SJCRH30 (cell line): ENCODE measurements at regions not wholly inside any gene's neighbourhood (a gene's known extent, or its start where the extent isn't known, plus 50 kb on each side); places are given as distances from the start of the nearest gene placed in this dataset.

ENCODE experiments used
- DNase-seq, 2 experiments: peaks; one replicate each; pipeline ENCODE4 v3.0.0-alpha.2; 2015 to 2020
- H3K27ac ChIP-seq: fragments of 250-450 bp; sonication (Bioruptor Pico); 2 replicates; pipeline ENCODE4 v1.5.1; 2020; ENCODE audit warnings: mild to moderate bottlenecking, moderate library complexity
- H3K27me3 ChIP-seq: fragments of 250-450 bp; sonication (Bioruptor Pico); 2 replicates; pipeline ENCODE4 v1.5.1; 2020; ENCODE audit warnings: mild to moderate bottlenecking, moderate library complexity
- H3K36me3 ChIP-seq: fragments of 250-450 bp; sonication (Bioruptor Pico); 2 replicates; pipeline ENCODE4 v1.5.1; 2020; ENCODE audit warnings: mild to moderate bottlenecking, moderate library complexity
- H3K4me1 ChIP-seq: fragments of 250-450 bp; sonication (Bioruptor Pico); 2 replicates; pipeline ENCODE4 v1.5.1; 2020; ENCODE audit warnings: mild to moderate bottlenecking, moderate library complexity
- H3K4me3 ChIP-seq: fragments of 250-450 bp; sonication (Bioruptor Pico); 2 replicates; pipeline ENCODE4 v1.5.1; 2020; ENCODE audit warnings: mild to moderate bottlenecking, moderate library complexity
- H3K9me3 ChIP-seq: fragments of 250-450 bp; sonication (Bioruptor Pico); replicated peaks from 2 replicates; pipeline ENCODE4 v1.5.1; 2020; ENCODE audit warnings: mild to moderate bottlenecking, moderate library complexity

DNA sequence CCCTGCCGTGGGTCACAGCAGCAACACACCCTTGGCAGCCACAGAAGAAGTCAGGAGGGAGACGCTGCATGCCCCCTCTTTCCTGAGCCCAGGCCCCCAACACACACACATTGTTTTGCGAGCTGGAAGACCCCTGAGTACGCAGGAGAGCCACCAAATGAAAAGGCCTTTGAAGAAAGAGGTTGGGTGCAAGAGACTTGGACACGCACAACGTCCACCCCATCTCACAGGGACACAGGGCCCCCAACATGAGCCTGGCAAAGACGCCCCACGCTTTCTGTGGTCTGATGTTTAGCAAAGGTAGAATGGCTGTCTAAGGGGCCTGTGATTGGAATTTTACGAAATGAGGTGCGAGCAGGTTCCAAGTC lies 185.0 kb downstream of the TTLL2 start:
- no peak for DNase-seq
- Histone ChIP-seq H3K36me3 (no peaks in the 10 kb centered on the region), H3K27ac (no peak overlapping the region), H3K9me3 (no peaks in the 10 kb centered on the region), H3K4me1 (no peaks in the 10 kb centered on the region), H3K27me3 (no peaks in the 10 kb centered on the region), H3K4me3 (no peak overlapping the region)

DNA sequence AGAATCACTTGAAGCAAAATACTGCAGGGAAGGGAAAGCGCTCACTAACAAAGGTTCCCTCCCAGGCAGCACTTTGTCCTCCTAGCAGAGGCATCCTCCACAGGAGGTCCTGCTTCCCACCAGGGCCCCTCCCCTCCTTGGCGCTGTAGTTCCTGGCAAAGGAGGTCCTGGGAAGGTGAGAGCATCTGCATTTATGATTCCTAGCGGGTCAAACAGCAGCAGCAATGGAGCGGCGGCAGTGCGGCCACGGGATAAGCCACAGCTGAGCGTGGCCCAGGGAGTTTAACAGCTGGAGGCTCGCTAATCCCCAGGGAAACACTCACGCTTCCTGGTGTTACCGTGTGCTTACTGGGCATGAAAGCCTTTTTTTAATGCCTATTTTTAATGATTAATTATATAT lies 185.8 kb downstream of the TTLL2 start:
- no peaks in the 10 kb centered on the region for H3K36me3 ChIP-seq
- no peaks in the 10 kb centered on the region for H3K4me1 ChIP-seq
- H3K27ac ChIP-seq, result no peak overlapping the region
- H3K27me3 ChIP-seq, result no peaks in the 10 kb centered on the region
- peak; percentile 66 to 82 for DNase-seq
- 0 out of 2 replicates have a peak, but pooled peaks cover 3% of the 10 kb centered on the region for H3K9me3 ChIP-seq
- H3K4me3 ChIP-seq, result no peak overlapping the region

DNA sequence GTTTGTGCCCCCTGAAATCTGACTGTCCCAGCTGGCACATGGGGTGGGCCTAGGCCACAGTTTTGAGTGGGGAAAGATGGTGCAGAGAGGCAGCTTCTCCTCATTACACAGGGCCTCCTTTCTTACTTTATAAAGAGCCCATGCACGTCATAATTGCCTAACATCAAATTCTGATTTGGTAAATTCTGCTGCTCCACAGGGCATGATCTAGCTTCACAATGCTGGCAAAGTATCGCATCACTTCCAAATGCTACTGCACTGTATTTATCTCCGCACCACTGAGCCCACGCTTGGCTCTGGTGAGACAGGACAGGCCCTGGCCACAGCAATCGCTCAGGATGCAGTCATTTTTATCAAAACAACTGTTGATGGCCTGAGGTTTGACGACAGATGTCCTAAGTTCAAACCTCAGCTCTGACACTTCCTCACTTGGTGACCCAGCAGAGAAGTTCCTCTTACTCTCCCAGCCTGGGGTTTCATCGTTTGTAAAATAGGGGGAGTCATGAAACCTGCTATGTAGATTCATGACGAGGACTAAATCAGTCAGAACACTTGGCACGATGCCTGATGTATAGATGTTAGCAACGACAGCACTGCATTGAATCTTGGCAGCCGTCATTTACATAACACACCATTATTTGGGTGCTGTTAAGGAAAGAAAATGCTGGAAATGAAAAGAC lies 187.9 kb downstream of the TTLL2 start:
- Histone ChIP-seq H3K4me3 (no peak overlapping the region), H3K27ac (no peak overlapping the region), H3K27me3 (no peaks in the 10 kb centered on the region), H3K4me1 (no peaks in the 10 kb centered on the region), H3K36me3 (no peaks in the 10 kb centered on the region), H3K9me3 (0 out of 2 replicates have a peak, but pooled peaks cover 4% of the 10 kb centered on the region)
- DNase-seq, result no peak

DNA sequence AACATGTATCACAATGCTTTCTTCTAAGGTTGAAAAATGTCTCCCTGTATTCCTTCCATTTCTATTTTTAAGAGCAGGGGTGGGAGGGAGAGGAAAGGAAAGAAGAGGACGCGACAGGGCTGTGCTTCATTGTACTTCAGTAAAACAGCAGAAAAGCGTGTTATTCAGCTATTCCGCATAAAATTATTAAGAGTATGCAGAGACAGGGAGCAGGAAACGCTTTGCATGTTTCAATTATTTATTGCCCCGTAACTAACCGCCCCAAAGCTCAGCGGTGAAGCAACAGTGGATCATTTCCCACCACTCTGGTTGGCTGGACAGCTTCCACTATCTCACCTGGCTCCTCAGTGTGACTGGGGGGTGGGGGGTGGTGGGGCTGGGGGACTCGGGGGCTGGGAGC lies 188.9 kb downstream of the TTLL2 start:
- no peak overlapping the region for H3K4me3 ChIP-seq
- no peaks in the 10 kb centered on the region for H3K27me3 ChIP-seq
- no peak for DNase-seq
- H3K4me1 ChIP-seq, result no peaks in the 10 kb centered on the region
- H3K36me3 ChIP-seq, result no peaks in the 10 kb centered on the region
- H3K27ac ChIP-seq, result no peak overlapping the region
- H3K9me3 ChIP-seq, result 0 out of 2 replicates have a peak, but pooled peaks cover 4% of the 10 kb centered on the region

DNA sequence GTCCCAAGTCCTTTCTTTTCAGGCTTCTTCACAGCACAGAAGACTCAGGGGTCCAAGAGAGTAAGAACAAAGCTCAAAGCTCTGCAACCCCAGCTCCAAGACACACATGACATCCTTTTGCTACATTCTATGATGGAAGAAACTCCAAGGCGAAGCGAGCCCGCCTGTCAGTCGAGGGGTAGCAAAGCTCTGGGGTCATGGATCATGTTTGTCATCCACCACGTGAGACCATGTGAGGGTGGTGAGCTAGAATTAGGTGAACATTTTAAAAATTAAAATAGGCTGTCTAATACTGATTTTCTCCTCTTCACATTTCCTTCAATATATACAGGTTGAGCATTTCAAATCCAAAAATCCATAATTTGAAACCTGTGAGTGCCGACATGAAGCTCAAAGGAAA lies 189.6 kb downstream of the TTLL2 start:
- Histone ChIP-seq H3K9me3 (0 out of 2 replicates have a peak, but pooled peaks cover 4% of the 10 kb centered on the region), H3K4me1 (no peaks in the 10 kb centered on the region), H3K36me3 (no peaks in the 10 kb centered on the region), H3K27ac (no peak overlapping the region), H3K27me3 (no peaks in the 10 kb centered on the region), H3K4me3 (no peak overlapping the region)
- DNase-seq, result no peak

DNA sequence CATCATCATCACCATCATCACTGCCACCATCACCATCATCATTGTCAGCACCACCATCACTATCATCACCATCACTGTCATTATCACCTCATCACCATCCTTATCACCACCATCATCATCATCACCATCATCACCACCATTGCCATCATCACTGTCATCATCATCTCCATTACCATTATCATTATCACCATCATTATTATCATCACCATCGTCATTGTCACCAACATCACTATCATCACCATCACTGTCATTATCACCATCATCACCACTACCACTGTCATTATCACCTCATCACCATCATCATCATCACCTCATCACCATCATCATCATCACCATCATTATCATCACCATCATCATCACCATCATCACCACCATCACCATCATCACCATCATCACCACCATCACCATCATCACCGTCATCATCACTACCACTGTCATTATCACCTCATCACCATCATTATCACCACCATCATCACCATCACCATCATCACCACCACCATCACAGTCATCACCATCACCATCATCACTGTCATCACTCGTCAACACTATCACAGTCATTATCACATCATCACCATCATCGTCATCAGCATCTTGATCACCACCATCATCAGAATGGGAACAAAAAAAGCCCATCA lies 191.1 kb downstream of the TTLL2 start:
- Histone ChIP-seq H3K27ac (no peak overlapping the region), H3K4me1 (no peaks in the 10 kb centered on the region), H3K27me3 (no peaks in the 10 kb centered on the region), H3K4me3 (no peak overlapping the region), H3K36me3 (no peaks in the 10 kb centered on the region), H3K9me3 (0 out of 2 replicates have a peak, but pooled peaks cover 4% of the 10 kb centered on the region)
- no peak for DNase-seq

DNA sequence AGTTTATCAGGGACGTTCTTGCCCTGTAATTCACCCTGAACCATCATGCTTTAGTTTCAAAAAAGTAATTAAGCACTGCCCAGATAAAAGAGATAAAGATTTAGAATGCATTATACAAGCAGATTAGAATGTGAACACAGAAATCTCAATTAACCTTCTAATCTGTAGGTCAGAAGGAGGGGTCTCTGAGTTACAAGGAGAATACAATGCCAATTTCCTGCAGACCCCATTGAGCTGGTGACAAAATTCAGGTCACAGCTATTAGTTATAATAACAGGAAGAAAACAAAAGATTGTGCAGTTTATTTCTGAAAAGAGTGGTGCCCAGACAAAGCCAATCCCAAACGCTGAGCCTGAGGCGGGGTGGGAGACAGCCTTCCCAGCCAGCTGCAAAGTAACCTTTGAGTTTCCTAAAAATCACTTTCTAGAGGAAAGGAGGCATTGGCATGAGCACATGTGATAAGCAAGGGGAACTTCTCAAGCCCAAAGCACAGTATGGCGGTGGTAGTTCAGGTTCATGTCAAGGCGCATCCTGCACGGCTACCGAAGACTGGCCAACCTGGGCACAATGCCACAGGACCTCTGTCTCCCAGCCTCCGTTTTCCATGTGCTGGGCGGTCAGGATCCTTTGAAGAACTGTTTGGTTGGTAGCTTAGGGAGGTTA lies 192.5 kb downstream of the TTLL2 start:
- Histone ChIP-seq H3K27ac (no peak overlapping the region), H3K36me3 (no peaks in the 10 kb centered on the region), H3K9me3 (0 out of 2 replicates have a peak, but pooled peaks cover 4% of the 10 kb centered on the region), H3K4me3 (no peak overlapping the region), H3K27me3 (no peaks in the 10 kb centered on the region), H3K4me1 (no peaks in the 10 kb centered on the region)
- no peak for DNase-seq

DNA sequence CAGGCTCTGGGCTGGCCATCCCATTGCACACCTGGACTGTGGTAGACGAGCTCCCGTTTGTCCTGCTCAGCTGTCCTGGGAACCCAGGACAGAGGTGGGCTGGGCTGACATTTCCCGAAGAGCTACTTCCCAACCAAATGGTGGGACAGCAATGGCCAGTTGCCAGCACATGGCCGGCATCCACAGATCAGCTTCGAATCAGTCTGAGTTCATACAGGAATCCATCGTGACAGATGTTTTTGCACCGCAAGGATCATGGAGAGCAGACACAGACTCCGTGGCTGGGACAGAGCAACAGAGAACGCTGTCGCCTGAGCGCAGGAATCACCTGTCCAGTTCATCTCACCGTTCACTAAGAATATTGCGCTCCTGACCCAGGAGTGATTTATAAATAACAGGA lies 198.5 kb downstream of the TTLL2 start:
- Histone ChIP-seq H3K36me3 (no peaks in the 10 kb centered on the region), H3K27me3 (no peaks in the 10 kb centered on the region), H3K4me1 (no peaks in the 10 kb centered on the region), H3K4me3 (no peak overlapping the region), H3K9me3 (no peaks in the 10 kb centered on the region), H3K27ac (no peak overlapping the region)
- no peak for DNase-seq

DNA sequence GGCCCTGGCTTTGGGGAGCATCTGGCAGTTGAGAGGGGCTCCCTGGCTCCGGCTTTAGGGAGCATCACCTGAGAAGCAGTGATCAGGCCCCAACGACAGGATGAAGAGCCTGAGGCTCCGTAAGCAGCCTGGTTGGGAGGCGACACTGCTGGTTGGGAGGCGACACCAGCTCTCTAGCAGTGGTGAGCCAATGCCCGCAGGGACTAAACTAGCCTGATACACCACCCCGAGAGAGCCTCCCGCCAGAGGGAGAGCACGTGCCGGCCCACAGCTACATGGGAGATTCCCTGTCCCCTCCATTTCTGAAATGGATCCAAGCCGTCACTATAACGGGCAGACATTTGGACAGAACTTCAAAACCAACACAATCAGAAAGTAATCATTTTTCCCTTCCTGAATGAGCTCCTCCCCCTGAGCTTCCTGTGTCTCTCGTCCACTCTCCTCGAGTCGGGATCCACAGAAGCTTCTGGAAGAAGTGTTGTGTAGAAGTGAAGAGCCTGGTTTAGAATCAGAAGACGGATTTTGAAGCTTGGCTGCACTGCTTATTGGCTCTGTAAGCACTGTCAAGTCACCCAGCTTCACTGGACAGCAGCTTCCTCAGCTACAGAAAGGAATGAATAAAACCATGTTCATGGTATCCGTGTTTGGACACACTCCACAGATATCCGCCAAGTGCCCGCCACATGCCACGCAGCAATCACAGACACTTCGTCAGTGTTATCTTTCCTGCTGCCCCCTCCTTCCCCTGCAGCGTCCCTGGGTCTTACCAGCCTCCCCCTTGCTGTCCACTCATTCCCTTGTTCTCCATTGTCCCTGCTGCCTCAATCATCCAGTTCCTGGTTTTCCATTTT lies 199.6 kb downstream of the TTLL2 start:
- Histone ChIP-seq H3K27me3 (no peaks in the 10 kb centered on the region), H3K27ac (no peak overlapping the region), H3K4me3 (no peak overlapping the region), H3K4me1 (no peaks in the 10 kb centered on the region), H3K36me3 (no peaks in the 10 kb centered on the region), H3K9me3 (no peaks in the 10 kb centered on the region)
- DNase-seq, result no peak

DNA sequence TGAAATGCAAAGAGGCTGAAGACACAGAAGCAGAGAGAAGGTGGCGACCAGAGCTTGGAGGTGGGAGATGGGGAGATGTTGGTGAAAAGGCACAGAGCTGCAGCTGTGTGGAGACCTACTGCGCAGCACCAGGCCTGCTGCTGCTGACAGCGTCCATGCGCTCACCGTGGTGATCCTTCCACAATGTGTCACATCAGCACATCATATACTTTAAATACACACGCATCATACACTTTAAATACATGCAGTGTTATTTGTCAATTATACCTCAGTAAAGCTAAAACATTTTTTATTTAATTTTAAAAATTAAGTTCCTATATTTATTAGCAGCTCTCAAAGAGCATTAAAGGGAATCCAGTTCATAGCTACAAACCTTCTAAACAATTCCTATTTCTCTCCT lies 200.9 kb downstream of the TTLL2 start:
- no peaks in the 10 kb centered on the region for H3K4me1 ChIP-seq
- H3K4me3 ChIP-seq, result no peak overlapping the region
- no peak for DNase-seq
- no peaks in the 10 kb centered on the region for H3K27me3 ChIP-seq
- no peak overlapping the region for H3K27ac ChIP-seq
- no peaks in the 10 kb centered on the region for H3K9me3 ChIP-seq
- no peaks in the 10 kb centered on the region for H3K36me3 ChIP-seq

DNA sequence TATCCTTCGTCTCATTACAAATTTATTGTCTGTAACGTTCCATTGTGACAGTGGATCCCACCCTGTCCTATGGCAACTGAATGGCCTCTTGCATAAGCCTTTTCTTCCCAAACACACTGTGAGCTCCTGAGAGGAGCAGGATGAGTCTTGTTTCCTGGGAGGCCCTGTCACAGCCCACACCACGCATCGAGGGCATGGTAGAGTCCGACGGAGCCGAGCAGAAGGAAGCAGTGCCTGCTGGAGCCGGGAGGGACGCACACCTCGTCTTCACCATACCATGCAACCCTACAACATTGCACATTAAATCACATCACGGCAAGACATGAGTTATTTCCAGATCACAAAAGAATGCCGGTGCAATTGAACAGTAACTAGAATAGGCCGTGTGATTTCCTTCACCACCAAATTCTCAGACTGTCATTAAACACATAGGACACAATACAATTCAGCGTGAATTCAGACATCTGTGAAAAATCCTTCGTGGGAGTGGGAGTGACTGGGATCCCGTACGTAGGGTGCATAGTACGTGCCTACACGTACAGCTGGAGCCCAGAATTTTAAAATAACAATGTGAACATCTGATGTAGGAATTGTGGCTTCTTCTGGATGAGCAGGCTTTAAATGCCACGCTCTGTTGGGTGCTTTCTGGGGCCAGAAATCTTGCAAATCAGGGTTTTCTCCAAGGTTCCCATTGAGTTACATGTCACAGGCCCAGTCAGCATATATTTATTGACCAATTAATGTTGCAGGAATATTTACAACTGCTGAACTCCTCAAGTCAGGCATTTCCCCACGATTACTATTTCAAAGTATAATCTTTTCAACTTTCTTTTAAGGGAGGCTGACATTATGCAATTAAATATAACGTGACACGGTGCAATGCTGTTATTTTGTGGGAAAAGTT lies 201.8 kb downstream of the TTLL2 start:
- no peak for DNase-seq

DNA sequence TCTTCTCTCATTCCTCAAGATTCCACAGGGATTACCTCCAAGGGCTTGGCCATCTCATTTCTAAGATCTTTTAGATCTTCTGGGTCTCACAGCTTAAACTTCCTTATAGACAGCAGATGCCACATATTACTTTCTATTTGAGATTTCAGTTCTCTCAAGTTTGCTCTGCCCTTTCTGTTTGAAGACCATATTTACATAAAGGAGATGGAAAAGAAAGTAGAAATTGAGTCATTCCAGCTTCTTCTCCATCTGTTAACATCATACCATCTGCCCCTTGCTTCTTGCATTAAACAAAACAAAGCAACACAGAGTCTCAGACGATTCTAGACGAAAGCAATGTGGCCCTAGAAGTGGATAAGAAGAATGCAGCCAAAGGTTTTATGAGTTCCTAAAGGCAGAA lies 203.4 kb downstream of the TTLL2 start:
- H3K27me3 ChIP-seq, result no peaks in the 10 kb centered on the region
- H3K4me1 ChIP-seq, result peaks cover 8% of the 10 kb centered on the region
- DNase-seq, result no peak
- H3K9me3 ChIP-seq, result no peaks in the 10 kb centered on the region
- no peak overlapping the region for H3K4me3 ChIP-seq
- no peaks in the 10 kb centered on the region for H3K36me3 ChIP-seq
- H3K27ac ChIP-seq, result no peak overlapping the region

More for the DNA sequence above, 201.8 kb downstream of the TTLL2 start:
- Histone ChIP-seq H3K4me1 (no peaks in the 10 kb centered on the region), H3K27me3 (no peaks in the 10 kb centered on the region), H3K27ac (no peak overlapping the region), H3K36me3 (no peaks in the 10 kb centered on the region), H3K9me3 (no peaks in the 10 kb centered on the region), H3K4me3 (no peak overlapping the region)

DNA sequence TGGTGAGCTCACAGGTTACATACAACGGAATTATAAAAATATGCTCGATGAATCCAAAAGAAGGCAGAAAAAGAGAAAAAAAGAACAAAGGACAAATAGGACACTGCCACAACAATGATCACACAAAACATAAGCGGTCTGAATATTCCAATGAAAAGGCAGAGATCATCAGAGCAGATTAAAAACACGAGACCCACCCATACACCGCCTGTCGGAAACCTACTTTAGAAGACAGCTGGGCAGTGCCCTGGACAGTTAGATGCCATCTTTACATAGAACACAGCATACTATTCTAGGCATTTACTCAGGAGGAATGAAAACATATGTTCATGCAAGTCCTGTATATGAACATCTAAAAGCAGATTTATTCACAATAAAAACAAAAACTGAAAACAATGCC lies 204.1 kb downstream of the TTLL2 start:
- no peak for DNase-seq
- Histone ChIP-seq H3K36me3 (no peaks in the 10 kb centered on the region), H3K9me3 (no peaks in the 10 kb centered on the region)

More for the DNA sequence above, 204.1 kb downstream of the TTLL2 start:
- Histone ChIP-seq H3K27ac (no peak overlapping the region), H3K27me3 (no peaks in the 10 kb centered on the region), H3K4me1 (peaks cover 11% of the 10 kb centered on the region), H3K4me3 (no peak overlapping the region)
